Endodermal cell (in vitro differentiated cells): ENCODE measurements at regions not wholly inside any gene's neighbourhood (a gene's known extent, or its start where the extent isn't known, plus 50 kb on each side); places are given as distances from the start of the nearest gene placed in this dataset.

Experiments used
- DNase-seq: peaks from one replicate; pipeline ENCODE4 v3.0.0-alpha.2; 2017
- H3K27ac ChIP-seq: 2 replicates; pipeline ENCODE4 v1.5.1; 2013; ENCODE audit warnings: mild to moderate bottlenecking, low read depth, low read length, moderate library complexity
- H3K27me3 ChIP-seq: 2 replicates; pipeline ENCODE4 v1.6.1; 2013; ENCODE audit warnings: mild to moderate bottlenecking, low read length, moderate library complexity; ENCODE audit not compliant: insufficient read depth, control insufficient read depth, poor library complexity, severe bottlenecking
- H3K36me3 ChIP-seq: 2 replicates; pipeline ENCODE4 v1.7.0; 2013; ENCODE audit warnings: mild to moderate bottlenecking, low read length, moderate library complexity; ENCODE audit not compliant: control insufficient read depth, insufficient read depth
- H3K4me1 ChIP-seq: one replicate; pipeline ENCODE4 v1.7.0; 2013; ENCODE audit warnings: low read length; ENCODE audit not compliant: control insufficient read depth, insufficient read depth
- H3K4me3 ChIP-seq: 2 replicates; pipeline ENCODE4 v1.5.1; 2013; ENCODE audit warnings: mild to moderate bottlenecking, low read length, moderate library complexity
- H3K9ac ChIP-seq: 2 replicates; pipeline ENCODE4 v1.6.1; 2013; ENCODE audit warnings: mild to moderate bottlenecking, low read length, moderate library complexity; ENCODE audit not compliant: poor library complexity, severe bottlenecking; ENCODE audit errors: extremely low read depth
- H3K9me3 ChIP-seq: 2 replicates; pipeline ENCODE4 v1.6.1; 2013; ENCODE audit warnings: mild to moderate bottlenecking, low read length, moderate library complexity; ENCODE audit not compliant: control insufficient read depth
- H3K27ac Mint-ChIP-seq: 2 replicates; pipeline ENCODE4 v1.8.0; 2020; ENCODE audit warnings: mixed read lengths
- H3K27me3 Mint-ChIP-seq: 2 replicates; pipeline ENCODE4 v1.8.0; 2021; ENCODE audit warnings: mild to moderate bottlenecking, mixed read lengths; ENCODE audit not compliant: insufficient read depth
- H3K36me3 Mint-ChIP-seq: 2 replicates; pipeline ENCODE4 v1.8.0; 2020; ENCODE audit warnings: low read depth, mixed read lengths
- H3K4me1 Mint-ChIP-seq: 2 replicates; pipeline ENCODE4 v1.8.0; 2020; ENCODE audit warnings: mixed read lengths
- H3K4me3 Mint-ChIP-seq: 2 replicates; pipeline ENCODE4 v1.8.0; 2020; ENCODE audit warnings: mild to moderate bottlenecking, moderate library complexity, mixed read lengths
- H3K9me3 Mint-ChIP-seq: 2 replicates; pipeline ENCODE4 v1.8.0; 2020; ENCODE audit warnings: mild to moderate bottlenecking, mixed read lengths
- WGBS, 2 experiments: methylation state at CpG; one replicate each; pipeline versions ENCODE4 v1.1.5 to v1.1.7; 2013; ENCODE audit warnings: missing lambda C conversion rate in 2 of 2, mixed read lengths in 1 of 2; ENCODE audit not compliant: insufficient coverage in 1 of 2, insufficient read length in 1 of 2; 5-methylcytosine and 5-hydroxymethylcytosine counted together
- TF ChIP-seq, protein P1 (sequence below): fragments of 200-600 bp; sonication (generic); conservative IDR thresholded peaks from 2 replicates; pipeline ENCODE4 v1.5.0; 2021; ENCODE audit warnings: antibody characterized with exemption, mild to moderate bottlenecking

- H3K27ac ChIP-seq, result no peak overlapping the region
- H3K27me3 ChIP-seq, result peaks cover 11% of the 10 kb centered on the region
- Mint-ChIP-seq H3K36me3 (no peaks in the 10 kb centered on the region), H3K9me3 (no peaks in the 10 kb centered on the region), H3K4me3 (no peak overlapping the region), H3K4me1 (no peaks in the 10 kb centered on the region), H3K27ac (no peak overlapping the region), H3K27me3 (peaks cover 44% of the 10 kb centered on the region)
- 81 to 91% methylated on average over 5 of the region's 5 CpGs for WGBS, 2 experiments
- H3K36me3 ChIP-seq, result no peaks in the 10 kb centered on the region
- no peak overlapping the region for H3K9ac ChIP-seq
- TF ChIP-seq, protein P1, sequence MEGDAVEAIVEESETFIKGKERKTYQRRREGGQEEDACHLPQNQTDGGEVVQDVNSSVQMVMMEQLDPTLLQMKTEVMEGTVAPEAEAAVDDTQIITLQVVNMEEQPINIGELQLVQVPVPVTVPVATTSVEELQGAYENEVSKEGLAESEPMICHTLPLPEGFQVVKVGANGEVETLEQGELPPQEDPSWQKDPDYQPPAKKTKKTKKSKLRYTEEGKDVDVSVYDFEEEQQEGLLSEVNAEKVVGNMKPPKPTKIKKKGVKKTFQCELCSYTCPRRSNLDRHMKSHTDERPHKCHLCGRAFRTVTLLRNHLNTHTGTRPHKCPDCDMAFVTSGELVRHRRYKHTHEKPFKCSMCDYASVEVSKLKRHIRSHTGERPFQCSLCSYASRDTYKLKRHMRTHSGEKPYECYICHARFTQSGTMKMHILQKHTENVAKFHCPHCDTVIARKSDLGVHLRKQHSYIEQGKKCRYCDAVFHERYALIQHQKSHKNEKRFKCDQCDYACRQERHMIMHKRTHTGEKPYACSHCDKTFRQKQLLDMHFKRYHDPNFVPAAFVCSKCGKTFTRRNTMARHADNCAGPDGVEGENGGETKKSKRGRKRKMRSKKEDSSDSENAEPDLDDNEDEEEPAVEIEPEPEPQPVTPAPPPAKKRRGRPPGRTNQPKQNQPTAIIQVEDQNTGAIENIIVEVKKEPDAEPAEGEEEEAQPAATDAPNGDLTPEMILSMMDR, result no peak
- H3K4me3 ChIP-seq, result no peak overlapping the region
- no peaks in the 10 kb centered on the region for H3K9me3 ChIP-seq
- no peak for DNase-seq
- H3K4me1 ChIP-seq, result no peaks in the 10 kb centered on the region
Observed at GRCh38 chr4:4803216-4803911, 56.1 kb upstream of the MSX1 start.

- WGBS, 2 experiments, result 94 to 96% methylated on average over 4 to 6 of the region's 6 CpGs
- H3K27ac Mint-ChIP-seq, result no peak overlapping the region
- no peaks in the 10 kb centered on the region for H3K4me1 Mint-ChIP-seq
- peaks cover 45% of the 10 kb centered on the region for H3K27me3 Mint-ChIP-seq
- Histone ChIP-seq H3K4me3 (no peak overlapping the region), H3K36me3 (no peaks in the 10 kb centered on the region), H3K27me3 (peaks cover 11% of the 10 kb centered on the region), H3K27ac (no peak overlapping the region), H3K4me1 (no peaks in the 10 kb centered on the region), H3K9me3 (peaks cover 5% of the 10 kb centered on the region), H3K9ac (no peak overlapping the region)
- no peak overlapping the region for H3K4me3 Mint-ChIP-seq
- H3K36me3 Mint-ChIP-seq, result no peaks in the 10 kb centered on the region
- H3K9me3 Mint-ChIP-seq, result no peaks in the 10 kb centered on the region
- no peak for DNase-seq
- TF ChIP-seq, protein P1, result no peak
Observed at GRCh38 chr4:4800646-4801408, 58.6 kb upstream of the MSX1 start.

GRCh38 chr4:4794421-4794820, 65.0 kb upstream of the MSX1 start:
- H3K9me3 ChIP-seq, result peaks cover 9% of the 10 kb centered on the region
- Mint-ChIP-seq H3K4me3 (no peak overlapping the region), H3K27me3 (peaks cover 42% of the 10 kb centered on the region), H3K36me3 (peaks cover 1% of the 10 kb centered on the region), H3K27ac (no peak overlapping the region), H3K9me3 (peaks cover 9% of the 10 kb centered on the region), H3K4me1 (no peaks in the 10 kb centered on the region)
- no peak overlapping the region for H3K4me3 ChIP-seq
- 80 to 93% methylated on average over 1 of the region's 1 CpG for WGBS, 2 experiments
- peaks cover 7% of the 10 kb centered on the region for H3K27me3 ChIP-seq
- TF ChIP-seq, protein P1, result no peak
- no peaks in the 10 kb centered on the region for H3K36me3 ChIP-seq
- no peak for DNase-seq
- no peak overlapping the region for H3K27ac ChIP-seq
- no peak overlapping the region for H3K9ac ChIP-seq
- no peaks in the 10 kb centered on the region for H3K4me1 ChIP-seq
